GM12878 (cell line): ENCODE measurements at regions not wholly inside any gene's neighbourhood (a gene's known extent, or its start where the extent isn't known, plus 50 kb on each side); places are given as distances from the start of the nearest gene placed in this dataset.
A peak's percentile ranks its signal among the peaks of the same experiment; 100 is the strongest.

ENCODE experiments used
- ATAC-seq: fragments of 200-7000 bp; cut with Tn5 transposase; 3 replicates; pipeline ENCODE4 v1.9.1; 2020; ENCODE audit warnings: mild to moderate bottlenecking, moderate library complexity
- BruUV-seq: library from RNA; stranded (reverse); fragments of 400-500 nt; replicated peaks from 2 replicates; lab custom pipeline; 2021; lab: Mats Ljungman, UMichigan
- CTCF ChIA-PET: fragments of 300-600 bp; sonication (Branson Sonifier 250); formaldehyde crosslinking; extraction: SDS; loops from one replicate; lab custom pipeline; 2021; ENCODE audit warnings: inconsistent platforms; lab: Yijun Ruan, JAX
- POLR2A ChIA-PET: fragments of 350-600 bp; formaldehyde crosslinking; extraction: SDS; loops from one replicate; lab custom pipeline; 2021; ENCODE audit warnings: inconsistent platforms; lab: Charles Lee
- RAD21 ChIA-PET: fragments of 300-600 bp; sonication (Branson Sonifier 250); formaldehyde crosslinking; loops from one replicate; lab custom pipeline; 2023; ENCODE audit warnings: antibody characterized with exemption; ENCODE audit not compliant: unreplicated experiment; lab: Charles Lee
- SMC1A ChIA-PET: fragments of 300-600 bp; sonication (Branson Sonifier 250); formaldehyde crosslinking; loops from one replicate; lab custom pipeline; 2023; ENCODE audit not compliant: unreplicated experiment, uncharacterized antibody; lab: Charles Lee
- DNase-seq: peaks from one replicate; pipeline ENCODE4 v3.0.0-alpha.2; 2011; ENCODE audit warnings: low read depth, low spot score
- FAIRE-seq: peaks from 3 replicates; lab custom pipeline; 2011; peaks lifted over from hg19 to GRCh38; lab: Jason Lieb, UNC
- H2AFZ ChIP-seq: 2 replicates; pipeline ENCODE4 v1.6.0; 2011; ENCODE audit warnings: low read depth, low read length, control low read depth; ENCODE audit not compliant: control insufficient read depth
- H3K27ac ChIP-seq: 2 replicates; pipeline ENCODE4 v1.5.1; 2011; ENCODE audit warnings: control low read depth; ENCODE audit not compliant: control insufficient read depth, insufficient read depth
- H3K27me3 ChIP-seq, 2 experiments: replicated peaks in 1 of 2; 2 replicates each; pipeline versions ENCODE4 v1.6.0 to v1.6.1; 2011; ENCODE audit warnings: low read length in 1 of 2; ENCODE audit not compliant: control insufficient read depth in 2 of 2, insufficient read depth in 2 of 2
- H3K36me3 ChIP-seq, 2 experiments: 2 replicates each; pipeline ENCODE4 v1.5.1; 2011; ENCODE audit warnings: low read length in 1 of 2; ENCODE audit not compliant: control insufficient read depth in 2 of 2, insufficient read depth in 2 of 2
- H3K4me1 ChIP-seq: 2 replicates; pipeline ENCODE4 v1.6.1; 2011; ENCODE audit warnings: mild to moderate bottlenecking, low read length, moderate library complexity, mixed read lengths; ENCODE audit not compliant: control insufficient read depth, insufficient read depth
- H3K4me2 ChIP-seq: 2 replicates; pipeline ENCODE4 v1.6.0; 2011; ENCODE audit warnings: control low read depth; ENCODE audit not compliant: control insufficient read depth, insufficient read depth
- H3K4me3 ChIP-seq: fragments of 200-600 bp; sonication (generic); 2 replicates; pipeline ENCODE4 v1.5.1; 2016
- H3K79me2 ChIP-seq: 2 replicates; pipeline ENCODE4 v1.6.0; 2011; ENCODE audit warnings: low read length; ENCODE audit not compliant: control insufficient read depth, insufficient read depth
- H3K9ac ChIP-seq: 2 replicates; pipeline ENCODE4 v1.8.0; 2011; ENCODE audit warnings: low read length, control low read depth, mixed read lengths; ENCODE audit not compliant: control insufficient read depth, insufficient read depth
- H3K9me3 ChIP-seq: replicated peaks from 3 replicates; pipeline ENCODE4 v1.5.1; 2011; ENCODE audit warnings: mild to moderate bottlenecking, low read length; ENCODE audit not compliant: control insufficient read depth, insufficient read depth
- H4K20me1 ChIP-seq: 2 replicates; pipeline ENCODE4 v1.6.0; 2011; ENCODE audit not compliant: control insufficient read depth, insufficient read depth
- ATF3 ChIP-seq: IDR thresholded peaks from 2 replicates; pipeline ENCODE4 v1.6.1; 2011; ENCODE audit warnings: low read depth, mild to moderate bottlenecking, low read length, moderate library complexity, borderline replicate concordance; ENCODE audit errors: extremely low read depth
- EP300 ChIP-seq, 2 experiments: fragments of 150-350 bp in 1 of 2; IDR thresholded peaks; 2 replicates each; pipeline ENCODE4 v1.6.1; 2011 to 2012; ENCODE audit warnings: low read depth in 2 of 2, low read length in 2 of 2, borderline replicate concordance in 1 of 2, improper control_type of control experiment in 1 of 2, inconsistent platforms in 1 of 2; ENCODE audit not compliant: control insufficient read depth in 1 of 2
- EZH2 ChIP-seq: IDR thresholded peaks from 2 replicates; pipeline ENCODE4 v1.6.1; 2012; ENCODE audit warnings: low read depth, mild to moderate bottlenecking, control low read depth, inconsistent platforms, low read length, borderline replicate concordance; ENCODE audit not compliant: control insufficient read depth
- FOS ChIP-seq: IDR thresholded peaks from 3 replicates; pipeline ENCODE4 v1.6.1; 2011; ENCODE audit warnings: borderline replicate concordance; ENCODE audit not compliant: insufficient read length; ENCODE audit errors: extremely low read depth
- HDAC2 ChIP-seq: fragments of 200-600 bp; sonication (generic); IDR thresholded peaks from 2 replicates; pipeline ENCODE4 v1.6.1; 2017
- HDAC6 ChIP-seq: fragments of 200-600 bp; sonication (generic); IDR thresholded peaks from one replicate; pipeline ENCODE4 v1.8.0; 2017; ENCODE audit warnings: antibody characterized with exemption; ENCODE audit not compliant: unreplicated experiment
- JUNB ChIP-seq: IDR thresholded peaks from 2 replicates; pipeline ENCODE4 v1.6.1; 2016; ENCODE audit warnings: antibody characterized with exemption, mild to moderate bottlenecking
- NFIC ChIP-seq: IDR thresholded peaks from 2 replicates; pipeline ENCODE4 v1.6.1; 2012; ENCODE audit warnings: low read depth, mild to moderate bottlenecking, inconsistent platforms, low read length, moderate library complexity
- RUNX3 ChIP-seq: IDR thresholded peaks from 2 replicates; pipeline ENCODE4 v1.6.1; 2012; ENCODE audit warnings: low read length, inconsistent platforms
- ZNF274 ChIP-seq: IDR thresholded peaks from one replicate; pipeline ENCODE4 v1.8.0; 2011; ENCODE audit not compliant: insufficient read length, insufficient read depth
- ZNF687 ChIP-seq: fragments of 450-650 bp; IDR thresholded peaks from 2 replicates; pipeline ENCODE4 v1.6.1; 2017; ENCODE audit warnings: mild to moderate bottlenecking, moderate library complexity
- in situ Hi-C: fragments of 300-500 bp; cut with MboI; formaldehyde crosslinking; loops from 9 replicates; pipeline ENCODE4 v1.14.3; 2018; ENCODE audit warnings: mixed read lengths
- intact Hi-C: fragments of 100-400 bp; cut with micrococcal nuclease; formaldehyde crosslinking; loops from one replicate; pipeline ENCODE4 v1.14.2; 2022; ENCODE audit not compliant: unreplicated experiment
- TF ChIP-seq, protein P1 (sequence below): fragments of 450-650 bp; formaldehyde crosslinking; IDR thresholded peaks from 2 replicates; pipeline ENCODE4 v1.4.0; 2022; ENCODE audit warnings: mild to moderate bottlenecking, moderate library complexity

- BruUV-seq, result no TSS peak
- no peak overlapping the region for H2AFZ ChIP-seq
- no peaks in the 10 kb centered on the region; a peak in 1 of 4 replicates for H3K27me3 ChIP-seq
- ChIA-PET CTCF (interaction anchor here (1.2 kb wide), 1 partner anchor 551 kb away, joined by 3 read pairs; no protein-coding TSS in a partner anchor), SMC1A (interaction anchor here (0.7 to 1.4 kb wide), 2 partner anchors 165 to 238 kb away, joined by 4 to 5 read pairs; no protein-coding TSS in a partner anchor), RAD21 (no interaction called here)
- DNase-seq (no peak), FAIRE-seq (no peak), ATAC-seq (peak; percentile 24; the same call in 1 of the 3 replicates)
- no peaks in the 10 kb centered on the region for H3K9me3 ChIP-seq
- H3K9ac ChIP-seq, result no peak overlapping the region
- H4K20me1 ChIP-seq, result no peaks in the 10 kb centered on the region
- H3K27ac ChIP-seq, result no peak overlapping the region
- H3K36me3 ChIP-seq, result no peaks in the 10 kb centered on the region
- H3K79me2 ChIP-seq, result no peaks in the 10 kb centered on the region
- no peaks in the 10 kb centered on the region for H3K4me1 ChIP-seq
- H3K4me2 ChIP-seq, result no peak overlapping the region
- no peak overlapping the region for H3K4me3 ChIP-seq
- TF ChIP-seq ATF3 (no peak), RUNX3 (peak; percentile 72), JUNB (peak; percentile 79), EZH2 (no peak), HDAC2 (no peak), ZNF687 (no peak), ZNF274 (no peak), EP300 (IDR thresholded peaks at IDR 0.05; ENCODE audit: borderline replicate concordance in 1 of 2, control insufficient read depth in 1 of 2, low read depth in 2 of 2, low read length in 2 of 2) (no peak), FOS (no peak), NFIC (peak; percentile 78), HDAC6 (no peak)
- TF ChIP-seq, protein P1, sequence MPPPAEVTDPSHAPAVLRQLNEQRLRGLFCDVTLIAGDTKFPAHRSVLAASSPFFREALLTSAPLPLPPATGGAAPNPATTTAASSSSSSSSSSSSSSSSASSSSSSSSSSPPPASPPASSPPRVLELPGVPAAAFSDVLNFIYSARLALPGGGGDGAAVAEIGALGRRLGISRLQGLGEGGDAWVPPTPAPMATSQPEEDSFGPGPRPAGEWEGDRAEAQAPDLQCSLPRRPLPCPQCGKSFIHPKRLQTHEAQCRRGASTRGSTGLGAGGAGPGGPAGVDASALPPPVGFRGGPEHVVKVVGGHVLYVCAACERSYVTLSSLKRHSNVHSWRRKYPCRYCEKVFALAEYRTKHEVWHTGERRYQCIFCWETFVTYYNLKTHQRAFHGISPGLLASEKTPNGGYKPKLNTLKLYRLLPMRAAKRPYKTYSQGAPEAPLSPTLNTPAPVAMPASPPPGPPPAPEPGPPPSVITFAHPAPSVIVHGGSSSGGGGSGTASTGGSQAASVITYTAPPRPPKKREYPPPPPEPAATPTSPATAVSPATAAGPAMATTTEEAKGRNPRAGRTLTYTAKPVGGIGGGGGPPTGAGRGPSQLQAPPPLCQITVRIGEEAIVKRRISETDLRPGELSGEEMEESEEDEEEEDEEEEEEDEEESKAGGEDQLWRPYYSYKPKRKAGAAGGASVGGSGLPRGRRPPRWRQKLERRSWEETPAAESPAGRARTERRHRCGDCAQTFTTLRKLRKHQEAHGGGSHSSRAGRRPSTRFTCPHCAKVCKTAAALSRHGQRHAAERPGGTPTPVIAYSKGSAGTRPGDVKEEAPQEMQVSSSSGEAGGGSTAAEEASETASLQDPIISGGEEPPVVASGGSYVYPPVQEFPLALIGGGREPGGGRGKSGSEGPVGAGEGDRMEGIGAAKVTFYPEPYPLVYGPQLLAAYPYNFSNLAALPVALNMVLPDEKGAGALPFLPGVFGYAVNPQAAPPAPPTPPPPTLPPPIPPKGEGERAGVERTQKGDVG, result no peak
- TF ChIP-seq, all 136 proteins: peak for 3
- POLR2A ChIA-PET, result no interaction called here
- intact Hi-C loops, result loop anchor here (5.0 kb wide), 1 partner anchor 241 kb away; no protein-coding TSS in a partner anchor
- in situ Hi-C loops, result no loop called here
Observed at GRCh38 chr14:53778263-53778662, 178.4 kb downstream of the BMP4 start.
